ENCODE measurements at regions not wholly inside any gene's neighbourhood (a gene's known extent, or its start where the extent isn't known, plus 50 kb on each side); places are given as distances from the start of the nearest gene placed in this dataset.

DNA sequence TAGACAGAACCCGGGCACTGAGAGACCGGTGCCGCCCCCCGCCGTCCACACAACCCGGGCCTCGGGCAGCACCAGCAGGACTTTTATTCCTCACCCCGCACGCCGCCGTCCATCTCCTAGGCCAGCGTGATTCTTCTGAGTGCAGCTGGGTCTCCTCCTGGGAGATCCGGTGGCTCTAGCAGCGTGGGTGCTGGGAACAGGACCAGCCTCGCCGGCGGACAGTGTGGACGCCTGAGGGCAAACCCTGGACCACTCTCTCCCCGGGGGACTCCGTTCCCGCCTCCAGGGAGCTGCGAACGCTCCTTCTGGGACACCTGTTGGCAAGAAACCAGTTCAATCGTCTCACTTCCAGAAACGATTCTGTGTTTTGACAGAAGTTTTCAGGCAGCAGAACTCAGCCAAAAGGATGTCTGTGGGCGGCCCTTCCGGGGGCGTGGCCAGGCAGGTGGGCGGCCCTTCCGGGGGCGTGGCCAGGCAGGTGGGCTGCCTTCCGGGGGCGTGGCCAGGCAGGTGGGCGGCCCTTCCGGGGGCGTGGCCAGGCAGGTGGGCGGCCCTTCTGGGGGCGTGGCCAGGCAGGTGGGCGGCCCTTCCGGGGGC lies 130.7 kb downstream of the DLL1 start:
- no peak overlapping the region for H3K4me2 ChIP-seq (ENCODE audit: low read length, poor library complexity, severe bottlenecking)
- H3K9me3 ChIP-seq (ENCODE audit: control insufficient read depth, low read length): no peaks in the 10 kb centered on the region
- H2BK15ac ChIP-seq (ENCODE audit: low read depth, poor library complexity, severe bottlenecking): no peak overlapping the region
- H4K8ac ChIP-seq (ENCODE audit: low read length): no peak overlapping the region
- H3K79me1 ChIP-seq (replicated peaks; ENCODE audit: low read length, poor library complexity, severe bottlenecking): no peaks in the 10 kb centered on the region
- H3K27me3 ChIP-seq (ENCODE audit: control insufficient read depth in 1 of 2, insufficient read depth in 1 of 2, low read length in 2 of 2): peaks cover 0 to 27% of the 10 kb centered on the region in 2 experiments
- no peak overlapping the region for H3K27ac ChIP-seq (ENCODE audit: low read length, poor library complexity, severe bottlenecking)
- H2AK5ac ChIP-seq (ENCODE audit: low read length, severe bottlenecking): no peak overlapping the region
- H2BK120ac ChIP-seq (ENCODE audit: low read depth, low read length): no peak overlapping the region
- H3K9ac ChIP-seq (ENCODE audit: low read length): no peak overlapping the region
- H2BK12ac ChIP-seq (ENCODE audit: low read length in 2 of 2): no peak overlapping the region
- H3K36me3 ChIP-seq (ENCODE audit: control insufficient read depth in 1 of 2, insufficient read depth in 2 of 2, low read depth in 1 of 2, low read length in 2 of 2): peaks cover 0 to 4% of the 10 kb centered on the region in 2 experiments
- no peaks in the 10 kb centered on the region for H3K4me1 ChIP-seq (ENCODE audit: control insufficient read depth, insufficient read depth, low read depth, low read length)
- no peak overlapping the region for H2AFZ ChIP-seq (ENCODE audit: low read depth, low read length)
- H2BK5ac ChIP-seq (ENCODE audit: low read depth, low read length, poor library complexity, severe bottlenecking): no peak overlapping the region
- no peak overlapping the region for H3K14ac ChIP-seq (ENCODE audit: low read length in 2 of 2)
- H3K4me3 ChIP-seq (ENCODE audit: insufficient read depth in 1 of 2, low read depth in 1 of 2, low read length in 2 of 2): no peak overlapping the region
- WGBS: 90% methylated on average over 39 of the region's 40 CpGs
- DNase-seq: no peak
- no peak overlapping the region for H3K18ac ChIP-seq (ENCODE audit: low read depth in 1 of 2, low read length in 2 of 2)
- no peak overlapping the region for H4K91ac ChIP-seq (ENCODE audit: low read length)
- no peak overlapping the region for H3K23ac ChIP-seq (ENCODE audit: low read length in 2 of 2)
- H3K4ac ChIP-seq (ENCODE audit: low read depth in 1 of 2, low read length in 2 of 2): no peak overlapping the region

- H3K14ac ChIP-seq (ENCODE audit: low read length in 2 of 2): no peak overlapping the region
- no peak overlapping the region for H3K4ac ChIP-seq (ENCODE audit: low read depth in 1 of 2, low read length in 2 of 2)
- no peak overlapping the region for H3K23ac ChIP-seq (ENCODE audit: low read length in 2 of 2)
- H2BK5ac ChIP-seq (ENCODE audit: low read depth, low read length, poor library complexity, severe bottlenecking): no peak overlapping the region
- 93% methylated on average over 46 of the region's 53 CpGs for WGBS
- H3K9ac ChIP-seq (ENCODE audit: low read length): no peak overlapping the region
- H3K4me3 ChIP-seq (ENCODE audit: insufficient read depth in 1 of 2, low read depth in 1 of 2, low read length in 2 of 2): no peak overlapping the region
- no peak overlapping the region for H3K4me2 ChIP-seq (ENCODE audit: low read length, poor library complexity, severe bottlenecking)
- no peak overlapping the region for H2AFZ ChIP-seq (ENCODE audit: low read depth, low read length)
- H4K8ac ChIP-seq (ENCODE audit: low read length): no peak overlapping the region
- H3K27me3 ChIP-seq (ENCODE audit: control insufficient read depth in 1 of 2, insufficient read depth in 1 of 2, low read length in 2 of 2): peaks cover 0 to 19% of the 10 kb centered on the region in 2 experiments
- no peaks in the 10 kb centered on the region for H3K79me1 ChIP-seq (replicated peaks; ENCODE audit: low read length, poor library complexity, severe bottlenecking)
- H3K27ac ChIP-seq (ENCODE audit: low read length, poor library complexity, severe bottlenecking): no peak overlapping the region
- H2AK5ac ChIP-seq (ENCODE audit: low read length, severe bottlenecking): no peak overlapping the region
- H2BK12ac ChIP-seq (ENCODE audit: low read length in 2 of 2): no peak overlapping the region
- no peak overlapping the region for H2BK15ac ChIP-seq (ENCODE audit: low read depth, poor library complexity, severe bottlenecking)
- no peak overlapping the region for H3K18ac ChIP-seq (ENCODE audit: low read depth in 1 of 2, low read length in 2 of 2)
- no peaks in the 10 kb centered on the region for H3K4me1 ChIP-seq (ENCODE audit: control insufficient read depth, insufficient read depth, low read depth, low read length)
- peaks cover 0 to 4% of the 10 kb centered on the region in 2 experiments for H3K36me3 ChIP-seq (ENCODE audit: control insufficient read depth in 1 of 2, insufficient read depth in 2 of 2, low read depth in 1 of 2, low read length in 2 of 2)
- H4K91ac ChIP-seq (ENCODE audit: low read length): no peak overlapping the region
- no peaks in the 10 kb centered on the region for H3K9me3 ChIP-seq (ENCODE audit: control insufficient read depth, low read length)
- no peak overlapping the region for H2BK120ac ChIP-seq (ENCODE audit: low read depth, low read length)
- DNase-seq: no peak
Measured at GRCh38 chr6:170159022-170159965, 131.6 kb downstream of the DLL1 start.

GRCh38 chr6:170158296-170159021 lies 132.4 kb downstream of the DLL1 start:
- no peak overlapping the region for H3K27ac ChIP-seq (ENCODE audit: low read length, poor library complexity, severe bottlenecking)
- H3K9me3 ChIP-seq (ENCODE audit: control insufficient read depth, low read length): no peaks in the 10 kb centered on the region
- no peak overlapping the region for H2BK5ac ChIP-seq (ENCODE audit: low read depth, low read length, poor library complexity, severe bottlenecking)
- WGBS: 87% methylated on average over 29 of the region's 29 CpGs
- H3K23ac ChIP-seq (ENCODE audit: low read length in 2 of 2): no peak overlapping the region
- H3K4me1 ChIP-seq (ENCODE audit: control insufficient read depth, insufficient read depth, low read depth, low read length): no peaks in the 10 kb centered on the region
- H4K8ac ChIP-seq (ENCODE audit: low read length): no peak overlapping the region
- no peak overlapping the region for H3K4ac ChIP-seq (ENCODE audit: low read depth in 1 of 2, low read length in 2 of 2)
- H3K27me3 ChIP-seq (ENCODE audit: control insufficient read depth in 1 of 2, insufficient read depth in 1 of 2, low read length in 2 of 2): peaks cover 0 to 12% of the 10 kb centered on the region in 2 experiments
- no peak overlapping the region for H3K14ac ChIP-seq (ENCODE audit: low read length in 2 of 2)
- no peak overlapping the region for H2BK15ac ChIP-seq (ENCODE audit: low read depth, poor library complexity, severe bottlenecking)
- H2BK12ac ChIP-seq (ENCODE audit: low read length in 2 of 2): no peak overlapping the region
- no peak overlapping the region for H4K91ac ChIP-seq (ENCODE audit: low read length)
- H3K9ac ChIP-seq (ENCODE audit: low read length): no peak overlapping the region
- DNase-seq: no peak
- H2AFZ ChIP-seq (ENCODE audit: low read depth, low read length): no peak overlapping the region
- no peak overlapping the region for H3K18ac ChIP-seq (ENCODE audit: low read depth in 1 of 2, low read length in 2 of 2)
- H3K4me3 ChIP-seq (ENCODE audit: insufficient read depth in 1 of 2, low read depth in 1 of 2, low read length in 2 of 2): no peak overlapping the region
- no peak overlapping the region for H2BK120ac ChIP-seq (ENCODE audit: low read depth, low read length)
- no peaks in the 10 kb centered on the region for H3K79me1 ChIP-seq (replicated peaks; ENCODE audit: low read length, poor library complexity, severe bottlenecking)
- H3K36me3 ChIP-seq (ENCODE audit: control insufficient read depth in 1 of 2, insufficient read depth in 2 of 2, low read depth in 1 of 2, low read length in 2 of 2): peaks cover 0 to 4% of the 10 kb centered on the region in 2 experiments
- H3K4me2 ChIP-seq (ENCODE audit: low read length, poor library complexity, severe bottlenecking): no peak overlapping the region
- H2AK5ac ChIP-seq (ENCODE audit: low read length, severe bottlenecking): no peak overlapping the region

Measured in mesenchymal stem cell (in vitro differentiated cells and primary cell).